Right lobe of liver (tissue), 4 donors: ENCODE measurements at regions not wholly inside any gene's neighbourhood (a gene's known extent, or its start where the extent isn't known, plus 50 kb on each side); places are given as distances from the start of the nearest gene placed in this dataset.

ENCODE experiments used
- POLR2A ChIP-seq: fragments of 450-650 bp; IDR thresholded peaks from one replicate; pipeline ENCODE4 v1.6.1; 2017; ENCODE audit warnings: antibody characterized with exemption, mild to moderate bottlenecking
- TF ChIP-seq, protein P1 (sequence below), 4 donors: fragments of 200-600 bp in 3 of 4; fragments of 450-650 bp in 1 of 4; IDR thresholded peaks; one replicate each; pipeline versions ENCODE4 v1.5.1 to v1.8.0; 2016 to 2022; ENCODE audit warnings: antibody characterized with exemption in 4 of 4, mild to moderate bottlenecking in 2 of 4
- donor health status: DM: no; HTN: no; CAD: no.
- donor health status: DM: no; HTN: no; CAD: no.
- donor health status: DM: no; HTN: yes; CAD: no.

DNA sequence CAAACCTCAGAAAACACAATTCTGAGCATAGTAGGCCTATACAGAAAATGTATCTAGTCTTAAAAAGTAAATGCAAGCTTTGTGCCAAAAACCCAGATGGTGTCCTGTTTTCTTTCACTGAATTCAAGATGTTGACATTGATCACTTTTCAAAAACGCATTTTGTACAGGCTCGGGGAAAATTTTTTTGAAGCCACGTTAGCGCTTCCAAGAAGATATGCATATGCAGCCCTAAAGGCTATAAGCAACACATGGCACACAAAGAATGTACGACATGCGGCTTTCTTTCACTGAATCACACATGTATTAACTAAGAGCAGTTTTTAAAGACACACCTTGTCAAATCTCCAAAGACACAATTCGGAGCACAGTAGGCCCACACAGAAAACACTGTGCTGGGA is 115.4 kb downstream of the MRPL57 start:
- TF ChIP-seq POLR2A, result no peak
- TF ChIP-seq, protein P1, sequence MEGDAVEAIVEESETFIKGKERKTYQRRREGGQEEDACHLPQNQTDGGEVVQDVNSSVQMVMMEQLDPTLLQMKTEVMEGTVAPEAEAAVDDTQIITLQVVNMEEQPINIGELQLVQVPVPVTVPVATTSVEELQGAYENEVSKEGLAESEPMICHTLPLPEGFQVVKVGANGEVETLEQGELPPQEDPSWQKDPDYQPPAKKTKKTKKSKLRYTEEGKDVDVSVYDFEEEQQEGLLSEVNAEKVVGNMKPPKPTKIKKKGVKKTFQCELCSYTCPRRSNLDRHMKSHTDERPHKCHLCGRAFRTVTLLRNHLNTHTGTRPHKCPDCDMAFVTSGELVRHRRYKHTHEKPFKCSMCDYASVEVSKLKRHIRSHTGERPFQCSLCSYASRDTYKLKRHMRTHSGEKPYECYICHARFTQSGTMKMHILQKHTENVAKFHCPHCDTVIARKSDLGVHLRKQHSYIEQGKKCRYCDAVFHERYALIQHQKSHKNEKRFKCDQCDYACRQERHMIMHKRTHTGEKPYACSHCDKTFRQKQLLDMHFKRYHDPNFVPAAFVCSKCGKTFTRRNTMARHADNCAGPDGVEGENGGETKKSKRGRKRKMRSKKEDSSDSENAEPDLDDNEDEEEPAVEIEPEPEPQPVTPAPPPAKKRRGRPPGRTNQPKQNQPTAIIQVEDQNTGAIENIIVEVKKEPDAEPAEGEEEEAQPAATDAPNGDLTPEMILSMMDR (IDR thresholded peaks at IDR 0.05), result no peak
